ENCODE measurements at regions not wholly inside any gene's neighbourhood (a gene's known extent, or its start where the extent isn't known, plus 50 kb on each side); places are given as distances from the start of the nearest gene placed in this dataset.

DNA sequence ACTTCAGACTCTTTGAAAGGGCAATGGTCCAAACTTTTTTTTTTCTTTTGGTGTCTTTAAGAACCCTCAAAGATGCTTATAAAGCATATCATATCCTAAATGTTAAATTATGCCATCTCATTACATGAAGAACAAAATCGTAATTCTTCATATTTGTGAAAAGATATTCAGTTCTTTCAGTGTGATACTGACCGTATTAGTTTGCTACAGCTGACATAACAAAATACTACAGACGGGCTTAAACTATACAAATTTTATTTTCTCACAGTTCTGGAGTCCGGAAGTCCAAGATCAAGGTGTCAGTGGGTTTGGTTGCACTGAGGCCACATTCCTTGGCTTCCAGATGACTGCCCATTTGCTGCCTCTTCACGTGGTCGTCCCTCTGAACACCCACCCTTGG is 1377.2 kb upstream of the ZEB2 start (continued):
- TF ChIP-seq, protein P1, sequence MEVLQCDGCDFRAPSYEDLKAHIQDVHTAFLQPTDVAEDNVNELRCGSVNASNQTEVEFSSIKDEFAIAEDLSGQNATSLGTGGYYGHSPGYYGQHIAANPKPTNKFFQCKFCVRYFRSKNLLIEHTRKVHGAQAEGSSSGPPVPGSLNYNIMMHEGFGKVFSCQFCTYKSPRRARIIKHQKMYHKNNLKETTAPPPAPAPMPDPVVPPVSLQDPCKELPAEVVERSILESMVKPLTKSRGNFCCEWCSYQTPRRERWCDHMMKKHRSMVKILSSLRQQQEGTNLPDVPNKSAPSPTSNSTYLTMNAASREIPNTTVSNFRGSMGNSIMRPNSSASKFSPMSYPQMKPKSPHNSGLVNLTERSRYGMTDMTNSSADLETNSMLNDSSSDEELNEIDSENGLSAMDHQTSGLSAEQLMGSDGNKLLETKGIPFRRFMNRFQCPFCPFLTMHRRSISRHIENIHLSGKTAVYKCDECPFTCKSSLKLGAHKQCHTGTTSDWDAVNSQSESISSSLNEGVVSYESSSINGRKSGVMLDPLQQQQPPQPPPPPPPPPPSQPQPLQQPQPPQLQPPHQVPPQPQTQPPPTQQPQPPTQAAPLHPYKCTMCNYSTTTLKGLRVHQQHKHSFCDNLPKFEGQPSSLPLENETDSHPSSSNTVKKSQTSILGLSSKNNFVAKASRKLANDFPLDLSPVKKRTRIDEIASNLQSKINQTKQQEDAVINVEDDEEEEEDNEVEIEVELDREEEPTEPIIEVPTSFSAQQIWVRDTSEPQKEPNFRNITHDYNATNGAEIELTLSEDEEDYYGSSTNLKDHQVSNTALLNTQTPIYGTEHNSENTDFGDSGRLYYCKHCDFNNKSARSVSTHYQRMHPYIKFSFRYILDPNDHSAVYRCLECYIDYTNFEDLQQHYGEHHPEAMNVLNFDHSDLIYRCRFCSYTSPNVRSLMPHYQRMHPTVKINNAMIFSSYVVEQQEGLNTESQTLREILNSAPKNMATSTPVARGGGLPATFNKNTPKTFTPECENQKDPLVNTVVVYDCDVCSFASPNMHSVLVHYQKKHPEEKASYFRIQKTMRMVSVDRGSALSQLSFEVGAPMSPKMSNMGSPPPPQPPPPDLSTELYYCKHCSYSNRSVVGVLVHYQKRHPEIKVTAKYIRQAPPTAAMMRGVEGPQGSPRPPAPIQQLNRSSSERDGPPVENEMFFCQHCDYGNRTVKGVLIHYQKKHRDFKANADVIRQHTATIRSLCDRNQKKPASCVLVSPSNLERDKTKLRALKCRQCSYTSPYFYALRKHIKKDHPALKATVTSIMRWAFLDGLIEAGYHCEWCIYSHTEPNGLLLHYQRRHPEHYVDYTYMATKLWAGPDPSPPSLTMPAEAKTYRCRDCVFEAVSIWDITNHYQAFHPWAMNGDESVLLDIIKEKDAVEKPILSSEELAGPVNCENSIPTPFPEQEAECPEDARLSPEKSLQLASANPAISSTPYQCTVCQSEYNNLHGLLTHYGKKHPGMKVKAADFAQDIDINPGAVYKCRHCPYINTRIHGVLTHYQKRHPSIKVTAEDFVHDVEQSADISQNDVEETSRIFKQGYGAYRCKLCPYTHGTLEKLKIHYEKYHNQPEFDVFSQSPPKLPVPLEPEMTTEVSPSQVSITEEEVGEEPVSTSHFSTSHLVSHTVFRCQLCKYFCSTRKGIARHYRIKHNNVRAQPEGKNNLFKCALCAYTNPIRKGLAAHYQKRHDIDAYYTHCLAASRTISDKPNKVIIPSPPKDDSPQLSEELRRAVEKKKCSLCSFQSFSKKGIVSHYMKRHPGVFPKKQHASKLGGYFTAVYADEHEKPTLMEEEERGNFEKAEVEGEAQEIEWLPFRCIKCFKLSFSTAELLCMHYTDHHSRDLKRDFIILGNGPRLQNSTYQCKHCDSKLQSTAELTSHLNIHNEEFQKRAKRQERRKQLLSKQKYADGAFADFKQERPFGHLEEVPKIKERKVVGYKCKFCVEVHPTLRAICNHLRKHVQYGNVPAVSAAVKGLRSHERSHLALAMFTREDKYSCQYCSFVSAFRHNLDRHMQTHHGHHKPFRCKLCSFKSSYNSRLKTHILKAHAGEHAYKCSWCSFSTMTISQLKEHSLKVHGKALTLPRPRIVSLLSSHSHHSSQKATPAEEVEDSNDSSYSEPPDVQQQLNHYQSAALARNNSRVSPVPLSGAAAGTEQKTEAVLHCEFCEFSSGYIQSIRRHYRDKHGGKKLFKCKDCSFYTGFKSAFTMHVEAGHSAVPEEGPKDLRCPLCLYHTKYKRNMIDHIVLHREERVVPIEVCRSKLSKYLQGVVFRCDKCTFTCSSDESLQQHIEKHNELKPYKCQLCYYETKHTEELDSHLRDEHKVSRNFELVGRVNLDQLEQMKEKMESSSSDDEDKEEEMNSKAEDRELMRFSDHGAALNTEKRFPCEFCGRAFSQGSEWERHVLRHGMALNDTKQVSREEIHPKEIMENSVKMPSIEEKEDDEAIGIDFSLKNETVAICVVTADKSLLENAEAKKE (CRISPR knock-in tag; IDR thresholded peaks at IDR 0.05) = no peak
- TF ChIP-seq, protein P2, sequence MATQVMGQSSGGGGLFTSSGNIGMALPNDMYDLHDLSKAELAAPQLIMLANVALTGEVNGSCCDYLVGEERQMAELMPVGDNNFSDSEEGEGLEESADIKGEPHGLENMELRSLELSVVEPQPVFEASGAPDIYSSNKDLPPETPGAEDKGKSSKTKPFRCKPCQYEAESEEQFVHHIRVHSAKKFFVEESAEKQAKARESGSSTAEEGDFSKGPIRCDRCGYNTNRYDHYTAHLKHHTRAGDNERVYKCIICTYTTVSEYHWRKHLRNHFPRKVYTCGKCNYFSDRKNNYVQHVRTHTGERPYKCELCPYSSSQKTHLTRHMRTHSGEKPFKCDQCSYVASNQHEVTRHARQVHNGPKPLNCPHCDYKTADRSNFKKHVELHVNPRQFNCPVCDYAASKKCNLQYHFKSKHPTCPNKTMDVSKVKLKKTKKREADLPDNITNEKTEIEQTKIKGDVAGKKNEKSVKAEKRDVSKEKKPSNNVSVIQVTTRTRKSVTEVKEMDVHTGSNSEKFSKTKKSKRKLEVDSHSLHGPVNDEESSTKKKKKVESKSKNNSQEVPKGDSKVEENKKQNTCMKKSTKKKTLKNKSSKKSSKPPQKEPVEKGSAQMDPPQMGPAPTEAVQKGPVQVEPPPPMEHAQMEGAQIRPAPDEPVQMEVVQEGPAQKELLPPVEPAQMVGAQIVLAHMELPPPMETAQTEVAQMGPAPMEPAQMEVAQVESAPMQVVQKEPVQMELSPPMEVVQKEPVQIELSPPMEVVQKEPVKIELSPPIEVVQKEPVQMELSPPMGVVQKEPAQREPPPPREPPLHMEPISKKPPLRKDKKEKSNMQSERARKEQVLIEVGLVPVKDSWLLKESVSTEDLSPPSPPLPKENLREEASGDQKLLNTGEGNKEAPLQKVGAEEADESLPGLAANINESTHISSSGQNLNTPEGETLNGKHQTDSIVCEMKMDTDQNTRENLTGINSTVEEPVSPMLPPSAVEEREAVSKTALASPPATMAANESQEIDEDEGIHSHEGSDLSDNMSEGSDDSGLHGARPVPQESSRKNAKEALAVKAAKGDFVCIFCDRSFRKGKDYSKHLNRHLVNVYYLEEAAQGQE (IDR thresholded peaks at IDR 0.05; ENCODE audit: unreplicated experiment) = no peak
- TF ChIP-seq CREB1 (CRISPR knock-in tag; IDR thresholded peaks at IDR 0.05; ENCODE audit: low read depth) = no peak
- TF ChIP-seq, protein P3, sequence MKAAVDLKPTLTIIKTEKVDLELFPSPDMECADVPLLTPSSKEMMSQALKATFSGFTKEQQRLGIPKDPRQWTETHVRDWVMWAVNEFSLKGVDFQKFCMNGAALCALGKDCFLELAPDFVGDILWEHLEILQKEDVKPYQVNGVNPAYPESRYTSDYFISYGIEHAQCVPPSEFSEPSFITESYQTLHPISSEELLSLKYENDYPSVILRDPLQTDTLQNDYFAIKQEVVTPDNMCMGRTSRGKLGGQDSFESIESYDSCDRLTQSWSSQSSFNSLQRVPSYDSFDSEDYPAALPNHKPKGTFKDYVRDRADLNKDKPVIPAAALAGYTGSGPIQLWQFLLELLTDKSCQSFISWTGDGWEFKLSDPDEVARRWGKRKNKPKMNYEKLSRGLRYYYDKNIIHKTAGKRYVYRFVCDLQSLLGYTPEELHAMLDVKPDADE (IDR thresholded peaks at IDR 0.05) = no peak
- no peak for TF ChIP-seq EZH2 (IDR thresholded peaks at IDR 0.05; ENCODE audit: low read depth, unreplicated experiment)
- no peak for TF ChIP-seq STAT1 (IDR thresholded peaks at IDR 0.05; ENCODE audit: unreplicated experiment)
- TF ChIP-seq ZNF331 (CRISPR knock-in tag; IDR thresholded peaks at IDR 0.05; ENCODE audit: low read depth) = no peak
- no peak for TF ChIP-seq ZNF114 (CRISPR knock-in tag; IDR thresholded peaks at IDR 0.05)
- TF ChIP-seq NANOG (IDR thresholded peaks at IDR 0.05; ENCODE audit: borderline replicate concordance) = no peak

Measured in GM23338 (cell line).